ENCODE measurements at regions not wholly inside any gene's neighbourhood (a gene's known extent, or its start where the extent isn't known, plus 50 kb on each side); places are given as distances from the start of the nearest gene placed in this dataset.

GRCh38 chr1:192038567-192038966 is 119.7 kb upstream of the RGS18 start:
- no peak for DNase-seq
- H3K9ac ChIP-seq (ENCODE audit: low read depth, low read length): no peak overlapping the region
- H2AFZ ChIP-seq (ENCODE audit: low read depth, low read length): no peak overlapping the region
- H3K9me3 ChIP-seq (ENCODE audit: insufficient read depth, low read length, severe bottlenecking): peaks cover 12% of the 10 kb centered on the region
- H3K27ac ChIP-seq (ENCODE audit: low read length): no peak overlapping the region
- H3K4me2 ChIP-seq (ENCODE audit: insufficient read depth, low read length): no peak overlapping the region
- H3K4me3 ChIP-seq (ENCODE audit: low read depth in 1 of 2, low read length in 2 of 2): no peak overlapping the region
- H3K36me3 ChIP-seq (ENCODE audit: insufficient read depth, low read length): no peaks in the 10 kb centered on the region
- ATAC-seq (ENCODE audit: insufficient read depth, low read depth): no peak
- no peaks in the 10 kb centered on the region for H3K27me3 ChIP-seq (ENCODE audit: insufficient read depth, low read length, poor library complexity)
- H3K4me1 ChIP-seq (ENCODE audit: insufficient read depth, low read length): no peaks in the 10 kb centered on the region
- no peak for TF ChIP-seq EZH2 (IDR thresholded peaks at IDR 0.05; ENCODE audit: borderline replicate concordance, low read depth, low read length, severe bottlenecking)
- TF ChIP-seq, protein P1, sequence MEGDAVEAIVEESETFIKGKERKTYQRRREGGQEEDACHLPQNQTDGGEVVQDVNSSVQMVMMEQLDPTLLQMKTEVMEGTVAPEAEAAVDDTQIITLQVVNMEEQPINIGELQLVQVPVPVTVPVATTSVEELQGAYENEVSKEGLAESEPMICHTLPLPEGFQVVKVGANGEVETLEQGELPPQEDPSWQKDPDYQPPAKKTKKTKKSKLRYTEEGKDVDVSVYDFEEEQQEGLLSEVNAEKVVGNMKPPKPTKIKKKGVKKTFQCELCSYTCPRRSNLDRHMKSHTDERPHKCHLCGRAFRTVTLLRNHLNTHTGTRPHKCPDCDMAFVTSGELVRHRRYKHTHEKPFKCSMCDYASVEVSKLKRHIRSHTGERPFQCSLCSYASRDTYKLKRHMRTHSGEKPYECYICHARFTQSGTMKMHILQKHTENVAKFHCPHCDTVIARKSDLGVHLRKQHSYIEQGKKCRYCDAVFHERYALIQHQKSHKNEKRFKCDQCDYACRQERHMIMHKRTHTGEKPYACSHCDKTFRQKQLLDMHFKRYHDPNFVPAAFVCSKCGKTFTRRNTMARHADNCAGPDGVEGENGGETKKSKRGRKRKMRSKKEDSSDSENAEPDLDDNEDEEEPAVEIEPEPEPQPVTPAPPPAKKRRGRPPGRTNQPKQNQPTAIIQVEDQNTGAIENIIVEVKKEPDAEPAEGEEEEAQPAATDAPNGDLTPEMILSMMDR (IDR thresholded peaks at IDR 0.05; ENCODE audit: borderline replicate concordance, extremely low read depth, low read length, poor library complexity, severe bottlenecking): no peak
- no peaks in the 10 kb centered on the region for H3K79me2 ChIP-seq (ENCODE audit: insufficient read depth, low read length)
- H4K20me1 ChIP-seq (ENCODE audit: insufficient read depth, low read length): no peaks in the 10 kb centered on the region

DNA sequence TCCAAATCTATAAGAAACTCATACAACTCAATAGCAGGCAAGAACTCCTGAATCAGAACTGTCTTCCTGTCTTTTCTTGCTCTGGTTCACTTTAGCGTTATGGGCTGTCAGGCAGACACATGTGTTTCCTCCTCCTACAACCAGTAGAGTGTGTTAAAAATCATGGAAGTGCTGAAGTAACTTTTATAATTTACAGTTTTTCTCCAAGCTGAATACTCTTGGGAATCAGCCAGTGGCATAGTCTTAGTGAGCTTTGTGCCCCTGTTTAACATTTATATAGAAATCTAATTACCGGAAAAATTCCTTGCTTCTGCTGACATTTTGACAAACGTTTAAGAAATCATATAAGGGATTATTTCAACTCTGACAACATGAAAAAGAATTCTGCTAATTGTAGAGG is 113.1 kb upstream of the RGS18 start:
- TF ChIP-seq, protein P1 (IDR thresholded peaks at IDR 0.05; ENCODE audit: borderline replicate concordance, extremely low read depth, low read length, poor library complexity, severe bottlenecking): no peak
- TF ChIP-seq EZH2 (IDR thresholded peaks at IDR 0.05; ENCODE audit: borderline replicate concordance, low read depth, low read length, severe bottlenecking): no peak
- no peaks in the 10 kb centered on the region for H3K27me3 ChIP-seq (ENCODE audit: insufficient read depth, low read length, poor library complexity)
- no peaks in the 10 kb centered on the region for H3K9me3 ChIP-seq (ENCODE audit: insufficient read depth, low read length, severe bottlenecking)
- no peak for ATAC-seq (ENCODE audit: insufficient read depth, low read depth)
- no peaks in the 10 kb centered on the region for H3K79me2 ChIP-seq (ENCODE audit: insufficient read depth, low read length)
- H3K9ac ChIP-seq (ENCODE audit: low read depth, low read length): no peak overlapping the region
- no peak overlapping the region for H2AFZ ChIP-seq (ENCODE audit: low read depth, low read length)
- no peak overlapping the region for H3K4me3 ChIP-seq (ENCODE audit: low read depth in 1 of 2, low read length in 2 of 2)
- H3K4me1 ChIP-seq (ENCODE audit: insufficient read depth, low read length): peaks cover 6% of the 10 kb centered on the region; the same call in 1 of the 2 replicates
- no peaks in the 10 kb centered on the region for H4K20me1 ChIP-seq (ENCODE audit: insufficient read depth, low read length)
- no peak overlapping the region for H3K27ac ChIP-seq (ENCODE audit: low read length)
- DNase-seq: no peak
- H3K36me3 ChIP-seq (ENCODE audit: insufficient read depth, low read length): no peaks in the 10 kb centered on the region
- no peak overlapping the region for H3K4me2 ChIP-seq (ENCODE audit: insufficient read depth, low read length)

- no peak for DNase-seq
- no peak overlapping the region for H3K4me3 ChIP-seq (ENCODE audit: low read depth in 1 of 2, low read length in 2 of 2)
Measured at GRCh38 chr1:192053531-192053971, 104.7 kb upstream of the RGS18 start.

More at GRCh38 chr1:192053531-192053971, 104.7 kb upstream of the RGS18 start:
- Histone ChIP-seq H3K36me3 (ENCODE audit: insufficient read depth, low read length) (no peaks in the 10 kb centered on the region), H3K27ac (ENCODE audit: low read length) (no peak overlapping the region), H3K9ac (ENCODE audit: low read depth, low read length) (no peak overlapping the region), H3K9me3 (ENCODE audit: insufficient read depth, low read length, severe bottlenecking) (no peaks in the 10 kb centered on the region), H3K4me2 (ENCODE audit: insufficient read depth, low read length) (no peak overlapping the region), H2AFZ (ENCODE audit: low read depth, low read length) (0 out of 2 replicates have a peak overlapping the region, but pooled peaks have one; percentile 2), H3K79me2 (ENCODE audit: insufficient read depth, low read length) (no peaks in the 10 kb centered on the region), H3K4me1 (ENCODE audit: insufficient read depth, low read length) (no peaks in the 10 kb centered on the region), H4K20me1 (ENCODE audit: insufficient read depth, low read length) (no peaks in the 10 kb centered on the region), H3K27me3 (ENCODE audit: insufficient read depth, low read length, poor library complexity) (no peaks in the 10 kb centered on the region)
- no peak for ATAC-seq (ENCODE audit: insufficient read depth, low read depth)
- TF ChIP-seq, protein P1 (IDR thresholded peaks at IDR 0.05; ENCODE audit: borderline replicate concordance, extremely low read depth, low read length, poor library complexity, severe bottlenecking): no peak
- TF ChIP-seq EZH2 (IDR thresholded peaks at IDR 0.05; ENCODE audit: borderline replicate concordance, low read depth, low read length, severe bottlenecking): no peak
